ENCODE measurements at regions not wholly inside any gene's neighbourhood (a gene's known extent, or its start where the extent isn't known, plus 50 kb on each side); places are given as distances from the start of the nearest gene placed in this dataset.
A peak's percentile ranks its signal among the peaks of the same experiment; 100 is the strongest.

- Histone ChIP-seq H3K9ac (ENCODE audit: low read depth, low read length) (no peak overlapping the region), H3K9me3 (ENCODE audit: control insufficient read depth, insufficient read depth, low read length) (no peaks in the 10 kb centered on the region), H3K4me1 (ENCODE audit: insufficient read depth, low read length) (no peaks in the 10 kb centered on the region), H3K36me3 (ENCODE audit: insufficient read depth, low read length) (no peaks in the 10 kb centered on the region)
These were observed 92.0 kb upstream of the S1PR1 start for GRCh38 chr1:101144671-101145448.

- H3K9ac ChIP-seq (ENCODE audit: low read depth, low read length): no peak overlapping the region
- no peaks in the 10 kb centered on the region for H3K36me3 ChIP-seq (ENCODE audit: insufficient read depth, low read length)
- H3K9me3 ChIP-seq (ENCODE audit: control insufficient read depth, insufficient read depth, low read length): no peaks in the 10 kb centered on the region
- H3K4me1 ChIP-seq (ENCODE audit: insufficient read depth, low read length): no peaks in the 10 kb centered on the region
These were observed 94.6 kb upstream of the S1PR1 start for GRCh38 chr1:101142244-101142643.

- no peaks in the 10 kb centered on the region for H3K9me3 ChIP-seq (ENCODE audit: control insufficient read depth, insufficient read depth, low read length)
- no peak overlapping the region for H3K9ac ChIP-seq (ENCODE audit: low read depth, low read length)
- no peaks in the 10 kb centered on the region for H3K36me3 ChIP-seq (ENCODE audit: insufficient read depth, low read length)
- H3K4me1 ChIP-seq (ENCODE audit: insufficient read depth, low read length): no peaks in the 10 kb centered on the region
These were observed 95.4 kb upstream of the S1PR1 start for GRCh38 chr1:101141376-101141775.

GRCh38 chr1:101139821-101140718 is 96.7 kb upstream of the S1PR1 start:
- H3K4me1 ChIP-seq (ENCODE audit: insufficient read depth, low read length): no peaks in the 10 kb centered on the region
- no peak overlapping the region for H3K9ac ChIP-seq (ENCODE audit: low read depth, low read length)
- H3K9me3 ChIP-seq (ENCODE audit: control insufficient read depth, insufficient read depth, low read length): no peaks in the 10 kb centered on the region
- no peaks in the 10 kb centered on the region for H3K36me3 ChIP-seq (ENCODE audit: insufficient read depth, low read length)

GRCh38 chr1:101139130-101139529 is 97.7 kb upstream of the S1PR1 start:
- no peaks in the 10 kb centered on the region for H3K36me3 ChIP-seq (ENCODE audit: insufficient read depth, low read length)
- H3K9me3 ChIP-seq (ENCODE audit: control insufficient read depth, insufficient read depth, low read length): no peaks in the 10 kb centered on the region
- H3K9ac ChIP-seq (ENCODE audit: low read depth, low read length): no peak overlapping the region
- no peaks in the 10 kb centered on the region for H3K4me1 ChIP-seq (ENCODE audit: insufficient read depth, low read length)

- no peaks in the 10 kb centered on the region for H3K36me3 ChIP-seq (ENCODE audit: insufficient read depth, low read length)
- no peaks in the 10 kb centered on the region for H3K4me1 ChIP-seq (ENCODE audit: insufficient read depth, low read length)
- no peaks in the 10 kb centered on the region for H3K9me3 ChIP-seq (ENCODE audit: control insufficient read depth, insufficient read depth, low read length)
- H3K9ac ChIP-seq (ENCODE audit: low read depth, low read length): peak overlapping the region; percentile 4
These were observed 99.4 kb upstream of the S1PR1 start for GRCh38 chr1:101137144-101138126.

GRCh38 chr1:101136739-101137138 is 100.1 kb upstream of the S1PR1 start:
- no peaks in the 10 kb centered on the region for H3K4me1 ChIP-seq (ENCODE audit: insufficient read depth, low read length)
- H3K36me3 ChIP-seq (ENCODE audit: insufficient read depth, low read length): no peaks in the 10 kb centered on the region
- H3K9ac ChIP-seq (ENCODE audit: low read depth, low read length): peak overlapping the region; percentile 4; the same call in 1 of the 2 replicates
- no peaks in the 10 kb centered on the region for H3K9me3 ChIP-seq (ENCODE audit: control insufficient read depth, insufficient read depth, low read length)

GRCh38 chr1:101136271-101136670 is 100.5 kb upstream of the S1PR1 start:
- no peaks in the 10 kb centered on the region for H3K4me1 ChIP-seq (ENCODE audit: insufficient read depth, low read length)
- no peaks in the 10 kb centered on the region for H3K9me3 ChIP-seq (ENCODE audit: control insufficient read depth, insufficient read depth, low read length)
- H3K9ac ChIP-seq (ENCODE audit: low read depth, low read length): no peak overlapping the region
- H3K36me3 ChIP-seq (ENCODE audit: insufficient read depth, low read length): no peaks in the 10 kb centered on the region

GRCh38 chr1:101135526-101135925 is 101.3 kb upstream of the S1PR1 start:
- Histone ChIP-seq H3K9ac (ENCODE audit: low read depth, low read length) (no peak overlapping the region), H3K36me3 (ENCODE audit: insufficient read depth, low read length) (no peaks in the 10 kb centered on the region), H3K4me1 (ENCODE audit: insufficient read depth, low read length) (peaks cover 7% of the 10 kb centered on the region; the same call in 1 of the 2 replicates)

GRCh38 chr1:101131239-101131843 is 105.5 kb upstream of the S1PR1 start:
- H3K36me3 ChIP-seq (ENCODE audit: insufficient read depth, low read length): no peaks in the 10 kb centered on the region
- peaks cover 17% of the 10 kb centered on the region; the same call in 1 of the 2 replicates for H3K4me1 ChIP-seq (ENCODE audit: insufficient read depth, low read length)
- no peaks in the 10 kb centered on the region for H3K9me3 ChIP-seq (ENCODE audit: control insufficient read depth, insufficient read depth, low read length)
- H3K9ac ChIP-seq (ENCODE audit: low read depth, low read length): no peak overlapping the region

More at GRCh38 chr1:101135526-101135925, 101.3 kb upstream of the S1PR1 start:
- H3K9me3 ChIP-seq (ENCODE audit: control insufficient read depth, insufficient read depth, low read length): no peaks in the 10 kb centered on the region

- Histone ChIP-seq H3K4me1 (ENCODE audit: insufficient read depth, low read length) (peaks cover 17% of the 10 kb centered on the region; the same call in 1 of the 2 replicates), H3K9me3 (ENCODE audit: control insufficient read depth, insufficient read depth, low read length) (no peaks in the 10 kb centered on the region)
These were observed 105.1 kb upstream of the DPH5 start for GRCh38 chr1:101130673-101131072.

GRCh38 chr1:101128846-101129245 is 103.3 kb upstream of the DPH5 start:
- Histone ChIP-seq H3K9me3 (ENCODE audit: control insufficient read depth, insufficient read depth, low read length) (no peaks in the 10 kb centered on the region), H3K36me3 (ENCODE audit: insufficient read depth, low read length) (no peaks in the 10 kb centered on the region), H3K4me1 (ENCODE audit: insufficient read depth, low read length) (peaks cover 17% of the 10 kb centered on the region; the same call in 1 of the 2 replicates), H3K9ac (ENCODE audit: low read depth, low read length) (no peak overlapping the region)

More at GRCh38 chr1:101130673-101131072, 105.1 kb upstream of the DPH5 start:
- Histone ChIP-seq H3K9ac (ENCODE audit: low read depth, low read length) (no peak overlapping the region), H3K36me3 (ENCODE audit: insufficient read depth, low read length) (no peaks in the 10 kb centered on the region)

- H3K9ac ChIP-seq (ENCODE audit: low read depth, low read length): no peak overlapping the region
- H3K9me3 ChIP-seq (ENCODE audit: control insufficient read depth, insufficient read depth, low read length): no peaks in the 10 kb centered on the region
- H3K4me1 ChIP-seq (ENCODE audit: insufficient read depth, low read length): peaks cover 17% of the 10 kb centered on the region; the same call in 1 of the 2 replicates
- no peaks in the 10 kb centered on the region for H3K36me3 ChIP-seq (ENCODE audit: insufficient read depth, low read length)
These were observed 102.7 kb upstream of the DPH5 start for GRCh38 chr1:101128211-101128727.

Data from ES-I3 (cell line).